GM23248 (cell line): ENCODE measurements at regions not wholly inside any gene's neighbourhood (a gene's known extent, or its start where the extent isn't known, plus 50 kb on each side); places are given as distances from the start of the nearest gene placed in this dataset.

Source experiments
- DNase-seq: peaks from one replicate; pipeline ENCODE4 v3.0.0-alpha.2; 2015
- H2AFZ ChIP-seq: fragments of 200-600 bp; sonication (generic); 2 replicates; pipeline ENCODE4 v1.6.1; 2016; ENCODE audit warnings: antibody characterized with exemption
- H3F3A ChIP-seq: fragments of 200-600 bp; sonication (generic); 2 replicates; pipeline ENCODE4 v1.6.1; 2016; ENCODE audit warnings: mild to moderate bottlenecking, antibody characterized with exemption, mixed run types; ENCODE audit not compliant: insufficient read depth
- H3K27ac ChIP-seq: fragments of 200-600 bp; sonication (generic); 2 replicates; pipeline ENCODE4 v1.5.1; 2016; ENCODE audit warnings: mild to moderate bottlenecking
- H3K27me3 ChIP-seq: fragments of 200-600 bp; sonication (generic); replicated peaks from 2 replicates; pipeline ENCODE4 v1.6.1; 2016; ENCODE audit warnings: mild to moderate bottlenecking; ENCODE audit not compliant: insufficient read depth
- H3K36me3 ChIP-seq: fragments of 200-600 bp; sonication (generic); 2 replicates; pipeline ENCODE4 v1.6.1; 2016; ENCODE audit warnings: low read depth, mild to moderate bottlenecking
- H3K4me1 ChIP-seq: fragments of 200-600 bp; sonication (generic); 2 replicates; pipeline ENCODE4 v1.6.1; 2016; ENCODE audit warnings: mild to moderate bottlenecking; ENCODE audit not compliant: insufficient read depth
- H3K4me2 ChIP-seq: fragments of 200-600 bp; sonication (generic); one replicate; pipeline ENCODE4 v1.6.1; 2016; ENCODE audit warnings: mild to moderate bottlenecking; ENCODE audit not compliant: unreplicated experiment
- H3K4me3 ChIP-seq: fragments of 200-600 bp; sonication (generic); 2 replicates; pipeline ENCODE4 v1.5.1; 2016; ENCODE audit warnings: mild to moderate bottlenecking
- H3K79me2 ChIP-seq: fragments of 200-600 bp; sonication (generic); 2 replicates; pipeline ENCODE4 v1.6.1; 2016; ENCODE audit warnings: mild to moderate bottlenecking; ENCODE audit not compliant: insufficient read depth
- H3K9ac ChIP-seq: fragments of 200-600 bp; sonication (generic); 2 replicates; pipeline ENCODE4 v1.6.1; 2016; ENCODE audit warnings: mild to moderate bottlenecking
- H3K9me2 ChIP-seq: fragments of 200-600 bp; sonication (generic); 2 replicates; pipeline ENCODE4 v1.6.1; 2016; ENCODE audit warnings: mixed run types, mild to moderate bottlenecking, moderate library complexity; ENCODE audit not compliant: insufficient read depth
- H3K9me3 ChIP-seq: fragments of 200-600 bp; sonication (generic); one replicate; pipeline ENCODE4 v1.6.1; 2017; ENCODE audit warnings: low read depth
- H4K20me1 ChIP-seq: fragments of 200-600 bp; sonication (generic); 2 replicates; pipeline ENCODE4 v1.6.0; 2016; ENCODE audit not compliant: insufficient read depth
- EZH2 ChIP-seq: fragments of 200-600 bp; sonication (generic); IDR thresholded peaks from 2 replicates; pipeline ENCODE4 v1.6.1; 2018; ENCODE audit warnings: antibody characterized with exemption, mild to moderate bottlenecking; ENCODE audit not compliant: insufficient read depth, poor library complexity, severe bottlenecking
- EZH2phosphoT487 ChIP-seq: fragments of 200-600 bp; sonication (generic); IDR thresholded peaks from 2 replicates; pipeline ENCODE4 v1.6.1; 2018; ENCODE audit warnings: antibody characterized with exemption, moderate library complexity, mild to moderate bottlenecking, low read depth; ENCODE audit not compliant: insufficient read depth
- WGBS, 2 experiments: methylation state at CpG; one replicate each; pipeline ENCODE4 v1.1.6; 2015 to 2017; ENCODE audit warnings: low lambda C conversion rate in 2 of 2, low coverage in 1 of 2; ENCODE audit errors: missing lambda C conversion rate in 2 of 2; 5-methylcytosine and 5-hydroxymethylcytosine counted together
- in situ Hi-C: fragments of 300-500 bp; cut with MboI; formaldehyde crosslinking; loops from 2 replicates; pipeline ENCODE4 v1.15.0; 2020

- in situ Hi-C loops = no loop called here
- 55 to 68% methylated on average over 7 to 9 of the region's 12 CpGs for WGBS, 2 experiments
- H3K27ac ChIP-seq = no peak overlapping the region
These were observed 135.8 kb upstream of the ATP6AP2 start for GRCh38 chrX:40444798-40445496.

GRCh38 chrX:40444133-40444532, 136.6 kb upstream of the ATP6AP2 start:
- Histone ChIP-seq H3K4me1 (no peaks in the 10 kb centered on the region), H3K4me2 (no peak overlapping the region), H4K20me1 (no peaks in the 10 kb centered on the region), H3K27ac (no peak overlapping the region), H3K36me3 (no peaks in the 10 kb centered on the region), H2AFZ (no peak overlapping the region), H3F3A (no peaks in the 10 kb centered on the region), H3K9me2 (no peaks in the 10 kb centered on the region), H3K4me3 (no peak overlapping the region), H3K79me2 (no peaks in the 10 kb centered on the region), H3K27me3 (no peaks in the 10 kb centered on the region), H3K9me3 (no peaks in the 10 kb centered on the region), H3K9ac (no peak overlapping the region)
- no peak for TF ChIP-seq EZH2phosphoT487
- no peak for TF ChIP-seq EZH2
- WGBS, 2 experiments = 25 to 45% methylated on average over 2 of the region's 2 CpGs
- in situ Hi-C loops = no loop called here
- DNase-seq = no peak

More at GRCh38 chrX:40444798-40445496, 135.8 kb upstream of the ATP6AP2 start:
- Histone ChIP-seq H4K20me1 (no peaks in the 10 kb centered on the region), H3K4me1 (no peaks in the 10 kb centered on the region), H3K9ac (no peak overlapping the region), H3K4me2 (no peak overlapping the region), H3F3A (no peaks in the 10 kb centered on the region), H3K36me3 (no peaks in the 10 kb centered on the region), H3K9me3 (no peaks in the 10 kb centered on the region), H3K4me3 (no peak overlapping the region), H3K27me3 (no peaks in the 10 kb centered on the region), H3K79me2 (no peaks in the 10 kb centered on the region), H2AFZ (no peak overlapping the region), H3K9me2 (no peaks in the 10 kb centered on the region)
- TF ChIP-seq EZH2phosphoT487 (no peak), EZH2 (no peak)
- no peak for DNase-seq

GRCh38 chrX:40440866-40441265, 139.9 kb upstream of the ATP6AP2 start:
- Histone ChIP-seq H3K9ac (no peak overlapping the region), H3K79me2 (no peaks in the 10 kb centered on the region), H4K20me1 (no peaks in the 10 kb centered on the region), H3K4me2 (no peak overlapping the region), H3K9me3 (no peaks in the 10 kb centered on the region), H3K9me2 (no peaks in the 10 kb centered on the region), H3K4me1 (no peaks in the 10 kb centered on the region), H3K27ac (no peak overlapping the region), H3K27me3 (no peaks in the 10 kb centered on the region), H3K36me3 (no peaks in the 10 kb centered on the region), H2AFZ (no peak overlapping the region), H3K4me3 (no peak overlapping the region), H3F3A (no peaks in the 10 kb centered on the region)
- TF ChIP-seq EZH2 (no peak), EZH2phosphoT487 (no peak)
- in situ Hi-C loops = no loop called here
- DNase-seq = no peak
- 0 to 37% methylated on average over 1 to 3 of the region's 3 CpGs for WGBS, 2 experiments

DNA sequence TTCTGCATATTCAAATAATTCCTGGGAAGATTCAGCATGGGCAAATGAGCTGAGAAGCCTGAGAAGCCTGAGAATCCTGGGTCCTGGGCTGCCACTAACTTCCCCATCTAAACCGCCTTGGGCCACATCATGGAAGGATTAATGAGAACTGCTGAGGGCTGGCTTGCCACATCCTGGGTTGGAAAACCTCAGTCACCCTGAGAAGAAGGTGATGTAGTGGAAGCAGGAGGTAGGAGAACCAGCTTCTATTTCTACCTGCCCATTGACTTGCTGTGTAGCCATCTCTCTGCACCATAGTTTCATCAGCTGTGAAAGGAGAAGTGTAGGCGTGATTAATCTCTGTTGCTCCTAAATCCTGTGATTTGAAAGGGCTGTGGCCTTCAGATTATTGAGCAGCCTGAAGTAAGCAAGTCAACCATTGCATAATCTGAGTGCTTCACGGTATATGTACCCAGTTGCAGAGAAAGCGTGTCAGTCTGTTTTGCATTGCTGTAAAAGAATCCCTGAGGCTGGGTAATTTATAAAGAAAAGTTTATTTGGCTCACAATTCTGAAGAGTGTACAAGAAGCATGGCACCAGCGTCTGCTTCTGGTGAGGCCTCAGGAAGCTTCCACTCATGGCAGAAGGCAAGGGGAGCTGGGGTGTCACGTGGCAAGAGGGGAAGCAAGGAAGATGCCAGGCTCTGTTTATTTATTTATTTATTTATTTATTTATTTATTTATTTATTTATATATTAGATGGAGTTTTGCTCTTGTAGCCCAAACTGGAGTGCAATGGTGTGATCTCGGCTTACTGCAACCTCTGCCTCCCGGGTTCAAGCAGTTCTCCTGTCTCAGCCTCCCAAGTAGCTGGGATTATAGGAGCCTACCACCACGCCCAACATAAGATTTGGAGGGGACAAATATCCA, 140.9 kb upstream of the ATP6AP2 start:
- Histone ChIP-seq H3K79me2 (no peaks in the 10 kb centered on the region), H3K9ac (no peak overlapping the region), H3K27ac (no peak overlapping the region), H3K4me2 (no peak overlapping the region), H3K9me3 (no peaks in the 10 kb centered on the region), H3K4me1 (no peaks in the 10 kb centered on the region), H3K4me3 (no peak overlapping the region), H4K20me1 (no peaks in the 10 kb centered on the region), H3K27me3 (no peaks in the 10 kb centered on the region), H3K36me3 (no peaks in the 10 kb centered on the region), H2AFZ (no peak overlapping the region), H3F3A (no peaks in the 10 kb centered on the region), H3K9me2 (no peaks in the 10 kb centered on the region)
- no peak for DNase-seq
- in situ Hi-C loops = no loop called here
- 67 to 77% methylated on average over 9 of the region's 9 CpGs for WGBS, 2 experiments
- TF ChIP-seq EZH2 (no peak), EZH2phosphoT487 (no peak)
